A549 (cell line): ENCODE measurements at regions not wholly inside any gene's neighbourhood (a gene's known extent, or its start where the extent isn't known, plus 50 kb on each side); places are given as distances from the start of the nearest gene placed in this dataset.

Experiments used
- ATAC-seq, 2 experiments: fragments of 200-7000 bp in 1 of 2; fragments of >200 bp in 1 of 2; cut with Nextera tagmentation in 1 of 2; cut with Tn5 transposase in 1 of 2; 3 replicates each; pipeline versions ENCODE4 v1.8.0 to v1.9.1; 2018 to 2020; ENCODE audit warnings: mild to moderate bottlenecking in 1 of 2, moderate library complexity in 1 of 2
- CTCF ChIA-PET: fragments of 300-600 bp; sonication (Branson Sonifier 250); formaldehyde crosslinking; extraction: SDS; loops from one replicate; lab custom pipeline; 2021; ENCODE audit warnings: antibody characterized with exemption, inconsistent platforms; lab: Yijun Ruan, JAX
- POLR2A ChIA-PET: fragments of 350-600 bp; formaldehyde crosslinking; extraction: SDS; loops from one replicate; lab custom pipeline; 2021; ENCODE audit warnings: antibody characterized with exemption, inconsistent platforms; lab: Yijun Ruan, JAX
- DNase-seq, 2 experiments: peaks; one replicate each; pipeline versions ENCODE4 v3.0.0 to v3.0.0-alpha.2; 2011 to 2016; ENCODE audit warnings: low read depth in 1 of 2, low spot score in 1 of 2
- FAIRE-seq: peaks from 2 replicates; lab custom pipeline; 2011; peaks lifted over from hg19 to GRCh38; lab: Jason Lieb, UNC
- H3K27ac ChIP-seq, 2 experiments: fragments of >200 bp; sonication (Bioruptor Twin); formaldehyde crosslinking; 3 replicates each; pipeline ENCODE4 v1.5.1; 2016 to 2017
- H3K4me1 ChIP-seq: fragments of >200 bp; sonication (Bioruptor Twin); formaldehyde crosslinking; 3 replicates; pipeline ENCODE4 v1.6.1; 2016
- H3K4me2 ChIP-seq: fragments of >200 bp; sonication (Bioruptor Twin); formaldehyde crosslinking; 3 replicates; pipeline ENCODE4 v1.6.1; 2016
- H3K4me3 ChIP-seq: fragments of >200 bp; sonication (Bioruptor Twin); formaldehyde crosslinking; 3 replicates; pipeline ENCODE4 v1.5.1; 2016
- H3K9me3 ChIP-seq: fragments of >200 bp; sonication (Bioruptor Twin); formaldehyde crosslinking; 3 replicates; pipeline ENCODE4 v1.6.1; 2016
- ATOH8 ChIP-seq: fragments of 250-450 bp; sonication (Bioruptor Pico); IDR thresholded peaks from 2 replicates; pipeline ENCODE4 v1.5.0; 2020; ENCODE audit warnings: low read depth, mild to moderate bottlenecking, moderate library complexity
- BCL3 ChIP-seq: fragments of >200 bp; sonication (Bioruptor Twin); formaldehyde crosslinking; IDR thresholded peaks from 3 replicates; pipeline ENCODE4 v1.6.1; 2016
- BHLHE40 ChIP-seq: IDR thresholded peaks from 2 replicates; pipeline ENCODE4 v1.6.1; 2012; ENCODE audit warnings: low read depth, low read length, inconsistent platforms
- CTCF ChIP-seq: fragments of >200 bp; sonication (Bioruptor Twin); formaldehyde crosslinking; IDR thresholded peaks from 3 replicates; pipeline ENCODE4 v1.5.1; 2016
- E2F6 ChIP-seq: IDR thresholded peaks from 2 replicates; pipeline ENCODE4 v1.6.1; 2012; ENCODE audit warnings: low read depth, borderline replicate concordance
- EHF ChIP-seq: fragments of 250-450 bp; sonication (Bioruptor Pico); IDR thresholded peaks from 2 replicates; pipeline ENCODE4 v1.5.0; 2020; ENCODE audit warnings: mild to moderate bottlenecking
- ELK1 ChIP-seq: fragments of 150-350 bp; IDR thresholded peaks from 2 replicates; pipeline ENCODE4 v1.6.1; 2014; ENCODE audit warnings: low read depth, mild to moderate bottlenecking, low read length
- ESRRA ChIP-seq: fragments of 150-350 bp; IDR thresholded peaks from 2 replicates; pipeline ENCODE4 v1.6.1; 2014; ENCODE audit warnings: mild to moderate bottlenecking, low read length, borderline replicate concordance
- FOXS1 ChIP-seq: fragments of 250-450 bp; sonication (Bioruptor Pico); IDR thresholded peaks from 2 replicates; pipeline ENCODE4 v1.5.0; 2020; ENCODE audit warnings: mild to moderate bottlenecking, moderate library complexity
- GATA3 ChIP-seq: IDR thresholded peaks from 2 replicates; pipeline ENCODE4 v1.6.1; 2012; ENCODE audit warnings: borderline replicate concordance
- HDAC2 ChIP-seq: fragments of 200-600 bp; sonication (generic); IDR thresholded peaks from 2 replicates; pipeline ENCODE4 v1.6.1; 2016
- HES2 ChIP-seq: fragments of >200 bp; sonication (Bioruptor Twin); formaldehyde crosslinking; IDR thresholded peaks from 2 replicates; pipeline ENCODE4 v1.6.1; 2016
- HMGXB4 ChIP-seq: fragments of 250-450 bp; sonication (Bioruptor Pico); IDR thresholded peaks from 2 replicates; pipeline ENCODE4 v1.5.0; 2021; ENCODE audit warnings: mild to moderate bottlenecking, moderate library complexity, borderline replicate concordance
- HOXB13 ChIP-seq: fragments of 250-450 bp; sonication (Bioruptor Pico); IDR thresholded peaks from 2 replicates; pipeline ENCODE4 v1.5.0; 2020; ENCODE audit warnings: low read depth, mild to moderate bottlenecking, moderate library complexity
- HOXB5 ChIP-seq: fragments of 250-450 bp; sonication (Bioruptor Pico); IDR thresholded peaks from 2 replicates; pipeline ENCODE4 v1.5.0; 2020; ENCODE audit warnings: mild to moderate bottlenecking, moderate library complexity
- KDM5A ChIP-seq: fragments of 200-600 bp; sonication (generic); IDR thresholded peaks from 2 replicates; pipeline ENCODE4 v1.6.1; 2016; ENCODE audit warnings: antibody characterized with exemption, mild to moderate bottlenecking
- RAD21 ChIP-seq, 2 experiments: fragments of >200 bp in 1 of 2; sonication (Bioruptor Twin) in 1 of 2; formaldehyde crosslinking in 1 of 2; IDR thresholded peaks in 1 of 2; conservative IDR thresholded peaks in 1 of 2; 2 replicates in 1 of 2; 3 replicates in 1 of 2; pipeline ENCODE4 v1.6.1; 2012 to 2018; ENCODE audit warnings: inconsistent platforms in 1 of 2
- SREBF2 ChIP-seq: fragments of 450-650 bp; IDR thresholded peaks from 2 replicates; pipeline ENCODE4 v1.6.1; 2014; ENCODE audit warnings: mild to moderate bottlenecking, moderate library complexity
- TFCP2L1 ChIP-seq: fragments of 250-450 bp; sonication (Bioruptor Pico); IDR thresholded peaks from 2 replicates; pipeline ENCODE4 v1.5.0; 2021; ENCODE audit warnings: mild to moderate bottlenecking
- ZC3H11A ChIP-seq: fragments of 450-650 bp; IDR thresholded peaks from 2 replicates; pipeline ENCODE4 v1.6.1; 2014; ENCODE audit warnings: antibody characterized with exemption, mild to moderate bottlenecking
- ZNF302 ChIP-seq: fragments of 250-450 bp; sonication (Bioruptor Pico); IDR thresholded peaks from 2 replicates; pipeline ENCODE4 v1.9.0; 2021; ENCODE audit warnings: inconsistent platforms, mild to moderate bottlenecking, moderate library complexity
- ZSCAN20 ChIP-seq: fragments of 250-450 bp; sonication (Bioruptor Pico); IDR thresholded peaks from 2 replicates; pipeline ENCODE4 v1.8.0; 2022; ENCODE audit warnings: mild to moderate bottlenecking, moderate library complexity
- WGBS: methylation state at CpG from one replicate; pipeline ENCODE4 v1.1.6; 2017; ENCODE audit errors: missing lambda C conversion rate; 5-methylcytosine and 5-hydroxymethylcytosine counted together

GRCh38 chr1:232174306-232174705 is 455.6 kb downstream of the SIPA1L2 start:
- TF ChIP-seq FOXS1 (no peak), SREBF2 (no peak), ZSCAN20 (no peak), E2F6 (no peak), ESRRA (no peak), KDM5A (no peak), HOXB13 (CRISPR knock-in tag) (no peak), EHF (CRISPR knock-in tag) (no peak), CTCF (no peak), ATOH8 (CRISPR knock-in tag) (no peak), HES2 (no peak), HOXB5 (CRISPR knock-in tag) (no peak), GATA3 (no peak), TFCP2L1 (CRISPR knock-in tag) (no peak)
- DNase-seq, result no peak
- no peak overlapping the region for H3K4me3 ChIP-seq
- CTCF ChIA-PET, result interaction anchor here (1.0 kb wide), 1 partner anchor 20 kb away, joined by 4 read pairs; no protein-coding TSS in a partner anchor
- no peak for ATAC-seq
- H3K27ac ChIP-seq, result no peak overlapping the region
- no peak for FAIRE-seq
- POLR2A ChIA-PET, result no interaction called here
- H3K4me1 ChIP-seq, result no peaks in the 10 kb centered on the region
- no peak overlapping the region for H3K4me2 ChIP-seq
- H3K9me3 ChIP-seq, result no peaks in the 10 kb centered on the region
- 73% methylated on average over 5 of the region's 5 CpGs for WGBS

- DNase-seq (no peak), ATAC-seq (no peak), FAIRE-seq (no peak)
- Histone ChIP-seq H3K4me2 (no peak overlapping the region), H3K4me1 (no peaks in the 10 kb centered on the region), H3K4me3 (no peak overlapping the region), H3K9me3 (no peaks in the 10 kb centered on the region), H3K27ac (no peak overlapping the region)
- ChIA-PET CTCF (interaction anchor here (1.1 kb wide), 2 partner anchors 18 to 58 kb away, joined by 3 to 4 read pairs; no protein-coding TSS in a partner anchor), POLR2A (interaction anchor here (0.7 kb wide), 1 partner anchor 58 kb away, joined by 8 read pairs; no protein-coding TSS in a partner anchor)
- TF ChIP-seq ELK1 (no peak), HDAC2 (no peak)
- 56% methylated on average over 4 of the region's 4 CpGs for WGBS
Observed at GRCh38 chr1:232172563-232172962, 457.4 kb downstream of the SIPA1L2 start.

GRCh38 chr1:232170909-232171308 is 459.0 kb downstream of the SIPA1L2 start:
- Histone ChIP-seq H3K4me2 (no peak overlapping the region), H3K4me1 (no peaks in the 10 kb centered on the region), H3K4me3 (no peak overlapping the region), H3K9me3 (no peaks in the 10 kb centered on the region), H3K27ac (no peak overlapping the region)
- FAIRE-seq (no peak), ATAC-seq (no peak), DNase-seq (no peak)
- ChIA-PET CTCF (interaction anchor here (0.9 to 1.7 kb wide), 5 partner anchors 10 to 304 kb away, joined by 3 to 6 read pairs (median 3); no protein-coding TSS in a partner anchor), POLR2A (no interaction called here)
- WGBS, result 30% methylated on average over 1 of the region's 1 CpG
- TF ChIP-seq ZNF302 (CRISPR knock-in tag) (no peak), BHLHE40 (no peak), ZC3H11A (no peak), RAD21 (conservative IDR thresholded peaks at IDR 0.05 in 1 of 2, IDR thresholded peaks at IDR 0.05 in 1 of 2) (0 out of 5 replicates have a peak, but pooled peaks of 1 of the 2 experiments have one; percentile 8), BCL3 (no peak), HMGXB4 (CRISPR knock-in tag) (no peak), ESRRA (no peak)
